ENCODE measurements at regions not wholly inside any gene's neighbourhood (a gene's known extent, or its start where the extent isn't known, plus 50 kb on each side); places are given as distances from the start of the nearest gene placed in this dataset.

GRCh38 chr2:196403471-196403870 is 232.1 kb upstream of the STK17B start:
- DNase-seq, result no peak

GRCh38 chr2:196404276-196404675 is 232.9 kb upstream of the STK17B start:
- no peak for DNase-seq

- no peak for DNase-seq
Measured at GRCh38 chr2:196407675-196408264, 231.7 kb upstream of the CCDC150 start.

GRCh38 chr2:196409376-196409775 is 230.1 kb upstream of the CCDC150 start:
- DNase-seq, result no peak

- DNase-seq, result no peak
Measured at GRCh38 chr2:196410008-196410407, 229.5 kb upstream of the CCDC150 start.

- no peak for DNase-seq
Measured at GRCh38 chr2:196413821-196414274, 225.7 kb upstream of the CCDC150 start.

GRCh38 chr2:196415384-196415783 is 224.1 kb upstream of the CCDC150 start:
- no peak for DNase-seq

- no peak for DNase-seq
Measured at GRCh38 chr2:196420143-196420542, 219.4 kb upstream of the CCDC150 start.

- no peak for DNase-seq
Measured at GRCh38 chr2:196421880-196422279, 217.6 kb upstream of the CCDC150 start.

GRCh38 chr2:196422361-196422760 is 217.2 kb upstream of the CCDC150 start:
- no peak for DNase-seq

- DNase-seq, result no peak
Measured at GRCh38 chr2:196426122-196426521, 213.4 kb upstream of the CCDC150 start.

GRCh38 chr2:196427986-196428634 is 211.4 kb upstream of the CCDC150 start:
- peak in 2 of 3 experiments; percentile 15 to 24 for DNase-seq

GRCh38 chr2:196431076-196431475 is 208.4 kb upstream of the CCDC150 start:
- DNase-seq, result no peak

- peak in 1 of 3 experiments; percentile 15 for DNase-seq
Measured at GRCh38 chr2:196431957-196432356, 207.6 kb upstream of the CCDC150 start.

GRCh38 chr2:196433116-196433515 is 206.4 kb upstream of the CCDC150 start:
- DNase-seq, result no peak

- DNase-seq, result no peak
Measured at GRCh38 chr2:196434217-196434616, 205.3 kb upstream of the CCDC150 start.

GRCh38 chr2:196435189-196435588 is 204.3 kb upstream of the CCDC150 start:
- DNase-seq, result no peak

- DNase-seq, result no peak
Measured at GRCh38 chr2:196437626-196438025, 201.9 kb upstream of the CCDC150 start.

- DNase-seq, result no peak
Measured at GRCh38 chr2:196439760-196440159, 199.8 kb upstream of the CCDC150 start.

- no peak for DNase-seq
Measured at GRCh38 chr2:196440413-196440812, 199.1 kb upstream of the CCDC150 start.

- no peak for DNase-seq
Measured at GRCh38 chr2:196441527-196441926, 198.0 kb upstream of the CCDC150 start.

- no peak for DNase-seq
Measured at GRCh38 chr2:196442211-196442610, 197.3 kb upstream of the CCDC150 start.

- DNase-seq, result no peak
Measured at GRCh38 chr2:196444442-196444841, 195.1 kb upstream of the CCDC150 start.

GRCh38 chr2:196445991-196446390 is 193.5 kb upstream of the CCDC150 start:
- no peak for DNase-seq
